Ovary (tissue), 7 donors: ENCODE measurements at regions not wholly inside any gene's neighbourhood (a gene's known extent, or its start where the extent isn't known, plus 50 kb on each side); places are given as distances from the start of the nearest gene placed in this dataset.

Experiments
- DNase-seq, 5 donors: peaks; one replicate each; pipeline ENCODE4 v3.0.0-alpha.2; 2019 to 2020
- H3K27ac ChIP-seq, 2 donors: fragments of 200-600 bp; one replicate each; pipeline versions ENCODE4 v1.5.1 to v1.8.0; 2019 to 2022
- H3K27me3 ChIP-seq: fragments of 200-600 bp; one replicate; pipeline ENCODE4 v1.8.0; 2022
- H3K36me3 ChIP-seq: fragments of 200-600 bp; sonication (generic); one replicate; pipeline ENCODE4 v1.5.1; 2019
- H3K4me1 ChIP-seq: one replicate; pipeline ENCODE4 v1.8.1; 2013; ENCODE audit warnings: mild to moderate bottlenecking, moderate library complexity; ENCODE audit not compliant: insufficient read depth
- H3K4me3 ChIP-seq: fragments of 200-600 bp; sonication (generic); one replicate; pipeline ENCODE4 v1.5.1; 2017
- H3K9me3 ChIP-seq, 2 donors: fragments of 200-600 bp in 1 of 2; sonication (generic) in 1 of 2; one replicate each; pipeline versions ENCODE4 v1.5.1 to v1.8.1; 2013 to 2019; ENCODE audit warnings: mild to moderate bottlenecking in 1 of 2, moderate library complexity in 1 of 2
- EP300 ChIP-seq: sonication (generic); formaldehyde crosslinking; IDR thresholded peaks from one replicate; pipeline ENCODE4 v1.6.1; 2017; ENCODE audit warnings: antibody characterized with exemption
- POLR2A ChIP-seq: fragments of 450-650 bp; IDR thresholded peaks from one replicate; pipeline ENCODE4 v1.6.1; 2017; ENCODE audit warnings: antibody characterized with exemption, mild to moderate bottlenecking, moderate library complexity
- WGBS, 3 donors: extraction: QIAGEN DNeasy Blood & Tissue Kit in 1 of 3; methylation state at CpG; one replicate each; pipeline versions ENCODE4 v1.1.5 to v1.1.7; 2013 to 2017; 5-methylcytosine and 5-hydroxymethylcytosine counted together
- intact Hi-C, 4 donors: fragments of 100-400 bp; cut with DNase I; formaldehyde crosslinking; loops; one replicate each; pipeline versions ENCODE4 v1.11.0 to v1.15.1; 2022 to 2023
- TF ChIP-seq, protein P1 (sequence below), 3 donors: fragments of 450-650 bp in 2 of 3; fragments of 200-600 bp in 1 of 3; IDR thresholded peaks; one replicate each; pipeline versions ENCODE4 v1.5.1 to v1.8.0; 2016 to 2022; ENCODE audit warnings: antibody characterized with exemption in 3 of 3, mild to moderate bottlenecking in 1 of 3
- donor health status: DM: no; HTN: no; CAD: no; lungs with moderate emphysema.
- donor health status: DM: no; HTN: no; CAD: no.
- donor health status: Bipolar disorder and iron deficiency.
- donor health status: DM: no; HTN: no; CAD: no.
- donor health status: DM: yes; HTN: yes; CAD: no.

DNA sequence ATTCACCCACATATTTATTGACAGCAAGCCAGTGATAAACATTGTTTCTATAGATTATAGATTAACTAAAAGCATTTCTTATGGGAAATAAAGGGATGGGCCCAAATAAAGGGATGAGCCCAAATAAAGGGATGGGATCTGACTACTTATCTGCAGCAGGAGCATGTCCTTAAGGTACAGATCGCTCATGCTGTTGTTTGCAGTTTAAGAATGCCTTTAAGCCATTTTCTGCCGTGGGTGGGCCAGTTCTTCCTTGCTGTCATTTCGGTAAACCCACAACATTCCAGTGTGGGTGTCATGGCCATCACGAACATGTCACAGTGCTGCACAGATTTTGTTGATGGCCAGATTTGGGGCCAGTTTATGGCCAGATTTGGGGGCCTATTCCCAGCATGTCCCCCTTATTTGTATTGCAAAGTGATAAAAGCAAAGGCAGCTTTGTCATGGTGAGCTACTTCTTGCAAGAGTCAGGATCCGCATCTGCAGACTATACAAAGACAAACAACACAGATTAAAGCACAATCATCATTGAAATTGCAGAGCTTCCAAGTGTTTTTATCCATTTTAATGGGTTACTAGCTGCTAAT is 700.7 kb downstream of the LRFN5 start:
- no peaks in the 10 kb centered on the region for H3K36me3 ChIP-seq
- H3K27ac ChIP-seq, result no peak overlapping the region
- no peak for DNase-seq
- no peaks in the 10 kb centered on the region for H3K9me3 ChIP-seq
- H3K4me1 ChIP-seq, result no peaks in the 10 kb centered on the region
- intact Hi-C loops, result no loop called here
- H3K4me3 ChIP-seq, result no peak overlapping the region
- no peaks in the 10 kb centered on the region for H3K27me3 ChIP-seq
- WGBS, 3 donors, result 90 to 92% (median 91%) methylated on average over 5 of the region's 5 CpGs
- TF ChIP-seq POLR2A, result no peak
- TF ChIP-seq, protein P1, sequence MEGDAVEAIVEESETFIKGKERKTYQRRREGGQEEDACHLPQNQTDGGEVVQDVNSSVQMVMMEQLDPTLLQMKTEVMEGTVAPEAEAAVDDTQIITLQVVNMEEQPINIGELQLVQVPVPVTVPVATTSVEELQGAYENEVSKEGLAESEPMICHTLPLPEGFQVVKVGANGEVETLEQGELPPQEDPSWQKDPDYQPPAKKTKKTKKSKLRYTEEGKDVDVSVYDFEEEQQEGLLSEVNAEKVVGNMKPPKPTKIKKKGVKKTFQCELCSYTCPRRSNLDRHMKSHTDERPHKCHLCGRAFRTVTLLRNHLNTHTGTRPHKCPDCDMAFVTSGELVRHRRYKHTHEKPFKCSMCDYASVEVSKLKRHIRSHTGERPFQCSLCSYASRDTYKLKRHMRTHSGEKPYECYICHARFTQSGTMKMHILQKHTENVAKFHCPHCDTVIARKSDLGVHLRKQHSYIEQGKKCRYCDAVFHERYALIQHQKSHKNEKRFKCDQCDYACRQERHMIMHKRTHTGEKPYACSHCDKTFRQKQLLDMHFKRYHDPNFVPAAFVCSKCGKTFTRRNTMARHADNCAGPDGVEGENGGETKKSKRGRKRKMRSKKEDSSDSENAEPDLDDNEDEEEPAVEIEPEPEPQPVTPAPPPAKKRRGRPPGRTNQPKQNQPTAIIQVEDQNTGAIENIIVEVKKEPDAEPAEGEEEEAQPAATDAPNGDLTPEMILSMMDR (IDR thresholded peaks at IDR 0.05), result no peak
- no peak for TF ChIP-seq EP300

DNA sequence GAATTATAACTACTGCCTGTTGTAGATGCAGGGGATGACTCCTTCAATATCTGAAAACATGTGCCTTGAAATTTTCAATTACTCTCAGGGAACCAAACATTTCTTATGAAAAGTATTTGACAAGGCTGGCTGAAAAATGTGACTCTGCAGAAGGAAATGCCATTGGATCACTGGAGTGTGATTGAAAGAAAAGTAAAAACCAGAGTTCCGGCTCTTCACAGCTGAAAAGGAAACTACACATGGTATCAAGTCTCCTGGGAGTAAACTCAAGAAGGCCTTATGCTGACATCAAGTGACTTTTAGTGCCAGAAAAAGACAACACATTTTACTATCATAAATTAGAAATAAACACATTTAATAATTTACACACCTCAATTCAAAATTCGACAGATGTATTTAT is 693.0 kb downstream of the LRFN5 start:
- H3K9me3 ChIP-seq, result no peaks in the 10 kb centered on the region
- no peak overlapping the region for H3K27ac ChIP-seq
- H3K4me3 ChIP-seq, result no peak overlapping the region
- DNase-seq, result no peak
- H3K36me3 ChIP-seq, result no peaks in the 10 kb centered on the region
- H3K4me1 ChIP-seq, result no peaks in the 10 kb centered on the region
- 69 to 72% (median 70%) methylated on average over 2 of the region's 2 CpGs for WGBS, 3 donors
- TF ChIP-seq, protein P1 (IDR thresholded peaks at IDR 0.05), result no peak
- no peak for TF ChIP-seq EP300
- no peak for TF ChIP-seq POLR2A
- intact Hi-C loops, result no loop called here
- no peaks in the 10 kb centered on the region for H3K27me3 ChIP-seq

DNA sequence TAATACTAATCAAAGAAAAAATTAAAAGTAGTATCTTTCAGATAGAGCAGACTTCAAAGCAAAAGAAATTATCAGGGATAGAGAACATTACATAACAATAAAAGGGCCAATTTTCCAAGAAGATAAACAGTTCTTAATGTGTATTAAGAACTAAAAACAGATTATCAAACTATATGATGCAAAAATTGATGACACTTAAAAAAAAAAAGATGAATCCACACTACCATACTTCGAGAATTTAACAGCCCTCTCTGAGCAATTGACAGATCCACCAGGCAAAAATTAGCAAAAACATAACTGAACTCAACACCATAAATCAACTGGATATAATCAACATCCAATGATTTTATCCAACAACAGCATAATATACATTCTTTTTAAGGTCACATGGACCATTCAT is 686.5 kb downstream of the LRFN5 start:
- no peaks in the 10 kb centered on the region for H3K27me3 ChIP-seq
- H3K4me1 ChIP-seq, result no peaks in the 10 kb centered on the region
- no peak for DNase-seq
- TF ChIP-seq EP300 (no peak), POLR2A (no peak)
- TF ChIP-seq, protein P1 (IDR thresholded peaks at IDR 0.05), result no peak
- 50 to 72% (median 71%) methylated on average over 1 of the region's 1 CpG for WGBS, 3 donors
- intact Hi-C loops, result no loop called here
- H3K36me3 ChIP-seq, result no peaks in the 10 kb centered on the region
- H3K4me3 ChIP-seq, result no peak overlapping the region
- H3K27ac ChIP-seq, result no peak overlapping the region
- H3K9me3 ChIP-seq, result no peaks in the 10 kb centered on the region

DNA sequence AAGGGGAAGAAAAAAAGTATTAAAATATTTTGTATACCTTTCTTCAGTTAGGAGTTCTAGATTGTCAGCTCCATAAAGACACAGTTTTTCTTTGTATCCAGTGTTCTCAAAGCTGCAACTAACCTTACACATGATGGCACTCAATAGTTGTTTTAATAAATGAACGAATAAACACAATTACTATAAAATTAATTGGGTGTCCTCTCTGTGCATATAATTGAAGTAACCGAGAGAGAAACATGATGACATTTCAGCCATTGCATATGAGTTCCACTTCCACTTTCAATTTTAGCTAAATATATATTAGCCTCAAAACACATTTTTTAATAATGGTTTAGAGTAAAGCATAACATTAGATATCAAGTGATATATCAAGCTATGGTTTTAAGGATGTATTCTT is 671.2 kb downstream of the LRFN5 start:
- intact Hi-C loops, result no loop called here
- no peaks in the 10 kb centered on the region for H3K36me3 ChIP-seq
- no peak overlapping the region for H3K4me3 ChIP-seq
- WGBS, 3 donors, result 68 to 73% (median 73%) methylated on average over 2 of the region's 2 CpGs
- H3K27me3 ChIP-seq, result no peaks in the 10 kb centered on the region
- no peak overlapping the region for H3K27ac ChIP-seq
- H3K4me1 ChIP-seq, result no peaks in the 10 kb centered on the region
- no peaks in the 10 kb centered on the region for H3K9me3 ChIP-seq
- no peak for DNase-seq
- no peak for TF ChIP-seq EP300
- no peak for TF ChIP-seq POLR2A
- TF ChIP-seq, protein P1 (IDR thresholded peaks at IDR 0.05), result no peak
